ENCODE measurements at regions not wholly inside any gene's neighbourhood (a gene's known extent, or its start where the extent isn't known, plus 50 kb on each side); places are given as distances from the start of the nearest gene placed in this dataset.

GRCh38 chr4:13983189-13983790 lies 355.8 kb upstream of the BOD1L1 start:
- intact Hi-C loops (cut with micrococcal nuclease), result no loop called here
- H3K4me3 Mint-ChIP-seq, result no peak overlapping the region
- no peak overlapping the region for H3K27ac Mint-ChIP-seq
- H3K4me1 Mint-ChIP-seq, result peaks cover 5% of the 10 kb centered on the region
- no peak for TF ChIP-seq CTCF (IDR thresholded peaks at IDR 0.05)
- no peaks in the 10 kb centered on the region for H3K36me3 Mint-ChIP-seq (ENCODE audit: low read depth)
- ChIA-PET POLR2A (no interaction called here), CTCF (no interaction called here)
- DNase-seq (no peak), ATAC-seq (ENCODE audit: low read depth) (no peak)
- H3K9me3 Mint-ChIP-seq, result peaks cover 3% of the 10 kb centered on the region
- no peaks in the 10 kb centered on the region for H3K27me3 Mint-ChIP-seq

- ATAC-seq (ENCODE audit: low read depth) (no peak), DNase-seq (no peak)
- no peak overlapping the region for H3K27ac Mint-ChIP-seq
- H3K9me3 Mint-ChIP-seq, result no peaks in the 10 kb centered on the region
- H3K4me1 Mint-ChIP-seq, result peaks cover 5% of the 10 kb centered on the region
- no peaks in the 10 kb centered on the region for H3K27me3 Mint-ChIP-seq
- intact Hi-C loops (cut with micrococcal nuclease), result no loop called here
- no peaks in the 10 kb centered on the region for H3K36me3 Mint-ChIP-seq (ENCODE audit: low read depth)
- CTCF ChIA-PET, result no interaction called here
- POLR2A ChIA-PET, result no interaction called here
- no peak for TF ChIP-seq CTCF (IDR thresholded peaks at IDR 0.05)
- H3K4me3 Mint-ChIP-seq, result no peak overlapping the region
These were observed 357.7 kb upstream of the BOD1L1 start for GRCh38 chr4:13984991-13985800.

- intact Hi-C loops (cut with micrococcal nuclease), result no loop called here
- ATAC-seq (ENCODE audit: low read depth), result no peak
- H3K27me3 Mint-ChIP-seq, result no peaks in the 10 kb centered on the region
These were observed 358.3 kb upstream of the BOD1L1 start for GRCh38 chr4:13985837-13986236.

GRCh38 chr4:13986548-13986947 lies 359.0 kb upstream of the BOD1L1 start:
- POLR2A ChIA-PET, result no interaction called here
- H3K4me3 Mint-ChIP-seq, result no peak overlapping the region
- DNase-seq (no peak), ATAC-seq (ENCODE audit: low read depth) (no peak)
- CTCF ChIA-PET, result no interaction called here
- intact Hi-C loops (cut with micrococcal nuclease), result no loop called here
- H3K27ac Mint-ChIP-seq, result no peak overlapping the region
- H3K4me1 Mint-ChIP-seq, result peaks cover 5% of the 10 kb centered on the region
- no peaks in the 10 kb centered on the region for H3K36me3 Mint-ChIP-seq (ENCODE audit: low read depth)
- no peak for TF ChIP-seq CTCF (IDR thresholded peaks at IDR 0.05)
- H3K9me3 Mint-ChIP-seq, result no peaks in the 10 kb centered on the region
- peaks cover 3% of the 10 kb centered on the region for H3K27me3 Mint-ChIP-seq

More at GRCh38 chr4:13985837-13986236, 358.3 kb upstream of the BOD1L1 start:
- H3K4me1 Mint-ChIP-seq, result peaks cover 5% of the 10 kb centered on the region
- no peaks in the 10 kb centered on the region for H3K9me3 Mint-ChIP-seq
- TF ChIP-seq CTCF (IDR thresholded peaks at IDR 0.05), result no peak
- H3K36me3 Mint-ChIP-seq (ENCODE audit: low read depth), result no peaks in the 10 kb centered on the region
- ChIA-PET POLR2A (no interaction called here), CTCF (no interaction called here)
- no peak for DNase-seq
- H3K4me3 Mint-ChIP-seq, result no peak overlapping the region
- H3K27ac Mint-ChIP-seq, result no peak overlapping the region

- ChIA-PET POLR2A (no interaction called here), CTCF (no interaction called here)
- Mint-ChIP-seq H3K36me3 (ENCODE audit: low read depth) (no peaks in the 10 kb centered on the region), H3K4me1 (no peaks in the 10 kb centered on the region), H3K9me3 (no peaks in the 10 kb centered on the region), H3K4me3 (no peak overlapping the region), H3K27ac (no peak overlapping the region), H3K27me3 (peaks cover 3% of the 10 kb centered on the region)
- DNase-seq (no peak), ATAC-seq (ENCODE audit: low read depth) (no peak)
- no peak for TF ChIP-seq CTCF (IDR thresholded peaks at IDR 0.05)
- intact Hi-C loops (cut with micrococcal nuclease), result no loop called here
These were observed 361.1 kb upstream of the BOD1L1 start for GRCh38 chr4:13988353-13989305.

All from activated B cell treated with CpG ODN at 0.5 μM for 24 hours (primary cell).